SU-DHL-6 (cell line): ENCODE measurements at regions not wholly inside any gene's neighbourhood (a gene's known extent, or its start where the extent isn't known, plus 50 kb on each side); places are given as distances from the start of the nearest gene placed in this dataset.
"Not testable (repeated sequence)": the region's sequence is repeated elsewhere in the genome, so short reads cannot be mapped to it uniquely, and the experiment has no call there.

ENCODE experiments used
- CTCF ChIP-seq: fragments of 200-600 bp; sonication (generic); IDR thresholded peaks from one replicate; pipeline ENCODE4 v1.5.1; 2017; ENCODE audit warnings: antibody characterized with exemption, mild to moderate bottlenecking, low read length, moderate library complexity; ENCODE audit not compliant: insufficient read depth, poor library complexity, severe bottlenecking
- EZH2phosphoT487 ChIP-seq: fragments of 200-600 bp; sonication (generic), shearing (Covaris generic); conservative IDR thresholded peaks from 2 replicates; pipeline ENCODE4 v1.6.1; 2018; ENCODE audit warnings: mild to moderate bottlenecking, antibody characterized with exemption, low read length, moderate library complexity, mixed read lengths

GRCh38 chr2:210871566-210871965, 315.2 kb downstream of the CPS1 start:
- not testable (repeated sequence) for TF ChIP-seq CTCF, EZH2phosphoT487
